ENCODE measurements at regions not wholly inside any gene's neighbourhood (a gene's known extent, or its start where the extent isn't known, plus 50 kb on each side); places are given as distances from the start of the nearest gene placed in this dataset.

DNA sequence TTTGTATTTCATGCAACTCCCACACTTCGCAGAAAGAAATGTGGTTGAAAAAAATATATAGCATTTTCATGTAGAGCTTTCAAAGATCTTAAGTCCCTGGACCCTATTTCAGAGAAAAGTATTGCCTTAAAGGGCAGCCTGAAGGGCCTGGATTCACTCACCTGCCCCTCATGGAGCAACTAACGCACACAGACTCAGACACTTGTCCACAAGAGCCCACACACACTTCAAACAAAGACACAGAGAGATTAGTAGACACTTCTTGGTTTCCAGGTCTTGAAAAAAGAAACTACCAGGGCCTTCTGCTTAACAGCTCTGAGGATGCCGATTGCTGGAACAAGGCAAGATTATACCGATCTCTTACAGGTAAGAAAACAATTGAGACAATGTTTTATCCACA is 122.2 kb downstream of the ZBTB18 start:
- H3K4me3 ChIP-seq (ENCODE audit: low read length) = no peak overlapping the region
- no peaks in the 10 kb centered on the region for H3K79me2 ChIP-seq (ENCODE audit: low read length)
- no peak overlapping the region for H2AFZ ChIP-seq (ENCODE audit: low read length)
- H3K9me2 ChIP-seq (replicated peaks; ENCODE audit: insufficient read depth, low read length) = no peaks in the 10 kb centered on the region
- no peaks in the 10 kb centered on the region for H3K4me1 ChIP-seq (ENCODE audit: low read length)
- H3K36me3 ChIP-seq (ENCODE audit: insufficient read depth, low read length) = no peaks in the 10 kb centered on the region
- no peak for DNase-seq
- no peaks in the 10 kb centered on the region for H4K20me1 ChIP-seq (ENCODE audit: insufficient read depth, low read depth, low read length)
- H3K9me3 ChIP-seq (ENCODE audit: low read length) = no peaks in the 10 kb centered on the region
- H3K4me2 ChIP-seq (ENCODE audit: low read depth, low read length, poor library complexity, severe bottlenecking) = no peak overlapping the region
- no peak overlapping the region for H3K27ac ChIP-seq (ENCODE audit: low read length)
- H3K9ac ChIP-seq (ENCODE audit: low read length) = no peak overlapping the region
- H3K27me3 ChIP-seq (ENCODE audit: low read length) = no peaks in the 10 kb centered on the region

DNA sequence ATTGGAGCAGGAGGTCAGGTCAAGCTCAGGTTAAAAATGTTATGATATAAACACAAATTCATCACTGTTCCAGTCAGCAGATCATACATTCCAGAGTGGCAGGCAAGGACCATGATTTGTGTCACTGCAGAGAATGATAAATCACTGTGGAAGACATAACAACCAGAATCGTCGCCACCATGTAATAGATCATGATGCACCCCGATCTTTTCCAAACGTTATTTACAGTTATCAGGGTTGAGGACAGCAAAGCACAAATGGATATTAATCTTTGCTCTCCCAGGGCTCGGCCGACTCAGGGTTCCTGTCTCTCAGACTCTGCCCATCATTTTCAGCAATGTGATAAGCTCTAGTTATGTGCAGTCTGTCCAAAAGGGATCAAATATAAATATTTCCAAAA is 122.7 kb downstream of the ZBTB18 start:
- DNase-seq = no peak
- no peak overlapping the region for H3K4me2 ChIP-seq (ENCODE audit: low read depth, low read length, poor library complexity, severe bottlenecking)
- H3K9me2 ChIP-seq (replicated peaks; ENCODE audit: insufficient read depth, low read length) = no peaks in the 10 kb centered on the region
- H3K79me2 ChIP-seq (ENCODE audit: low read length) = no peaks in the 10 kb centered on the region
- H3K4me1 ChIP-seq (ENCODE audit: low read length) = no peaks in the 10 kb centered on the region
- no peaks in the 10 kb centered on the region for H4K20me1 ChIP-seq (ENCODE audit: insufficient read depth, low read depth, low read length)
- no peaks in the 10 kb centered on the region for H3K9me3 ChIP-seq (ENCODE audit: low read length)
- H3K27ac ChIP-seq (ENCODE audit: low read length) = no peak overlapping the region
- no peaks in the 10 kb centered on the region for H3K36me3 ChIP-seq (ENCODE audit: insufficient read depth, low read length)
- no peaks in the 10 kb centered on the region for H3K27me3 ChIP-seq (ENCODE audit: low read length)
- H2AFZ ChIP-seq (ENCODE audit: low read length) = no peak overlapping the region
- H3K4me3 ChIP-seq (ENCODE audit: low read length) = no peak overlapping the region
- no peak overlapping the region for H3K9ac ChIP-seq (ENCODE audit: low read length)

DNA sequence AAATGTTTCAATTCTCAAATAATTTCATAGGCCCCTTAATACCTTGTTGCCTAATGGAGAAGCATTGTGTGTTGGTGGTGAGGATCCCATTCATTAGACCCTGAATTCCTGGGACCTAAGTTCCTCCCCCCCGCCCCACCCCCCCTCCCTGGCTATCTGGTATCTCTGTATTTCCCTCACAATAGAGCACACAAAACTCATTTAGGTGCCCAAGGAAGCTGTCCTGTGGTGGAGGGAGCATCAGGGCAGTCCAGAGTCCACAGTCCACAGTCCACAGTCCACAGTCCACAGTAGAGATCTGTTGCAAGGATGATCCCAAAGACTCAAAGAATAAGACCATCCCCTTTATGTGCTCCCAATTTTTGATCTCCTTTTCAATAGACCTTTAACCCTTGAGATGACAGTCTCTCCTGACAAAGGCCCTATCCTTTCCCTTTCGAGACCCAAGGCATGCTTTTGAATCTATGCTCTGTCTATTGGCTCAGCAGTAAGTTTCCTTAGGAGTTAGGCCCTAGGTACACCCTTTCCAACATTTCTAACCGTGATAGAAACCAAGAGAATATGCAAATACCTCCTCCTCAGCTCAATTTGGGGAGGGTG is 123.9 kb downstream of the ZBTB18 start:
- no peak overlapping the region for H3K4me2 ChIP-seq (ENCODE audit: low read depth, low read length, poor library complexity, severe bottlenecking)
- no peak for DNase-seq
- no peaks in the 10 kb centered on the region for H3K36me3 ChIP-seq (ENCODE audit: insufficient read depth, low read length)
- no peaks in the 10 kb centered on the region for H3K9me2 ChIP-seq (replicated peaks; ENCODE audit: insufficient read depth, low read length)
- H3K79me2 ChIP-seq (ENCODE audit: low read length) = no peaks in the 10 kb centered on the region
- H2AFZ ChIP-seq (ENCODE audit: low read length) = no peak overlapping the region
- no peaks in the 10 kb centered on the region for H3K4me1 ChIP-seq (ENCODE audit: low read length)
- H3K27me3 ChIP-seq (ENCODE audit: low read length) = no peaks in the 10 kb centered on the region
- no peaks in the 10 kb centered on the region for H3K9me3 ChIP-seq (ENCODE audit: low read length)
- H4K20me1 ChIP-seq (ENCODE audit: insufficient read depth, low read depth, low read length) = no peaks in the 10 kb centered on the region
- H3K27ac ChIP-seq (ENCODE audit: low read length) = no peak overlapping the region
- no peak overlapping the region for H3K4me3 ChIP-seq (ENCODE audit: low read length)
- H3K9ac ChIP-seq (ENCODE audit: low read length) = no peak overlapping the region

DNA sequence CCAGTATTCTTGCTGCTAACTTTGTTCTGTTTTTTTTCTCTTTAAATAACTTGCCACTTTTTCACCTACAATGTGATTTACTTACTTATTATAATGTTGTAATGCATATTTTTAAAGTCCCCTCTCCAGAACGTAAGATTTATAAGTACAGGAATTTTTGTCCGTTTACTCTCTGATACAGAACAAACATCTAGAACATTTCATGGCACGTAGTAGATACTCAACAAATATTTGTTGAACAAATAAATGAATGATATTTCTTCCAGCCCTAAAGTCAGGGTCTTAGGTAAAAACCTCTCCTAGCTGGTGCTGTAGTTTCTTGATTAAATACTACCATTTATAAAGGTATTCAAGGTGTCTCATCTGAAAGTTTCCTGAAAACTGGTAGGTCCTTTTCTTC is 125.1 kb downstream of the ZBTB18 start:
- no peaks in the 10 kb centered on the region for H3K9me3 ChIP-seq (ENCODE audit: low read length)
- no peaks in the 10 kb centered on the region for H4K20me1 ChIP-seq (ENCODE audit: insufficient read depth, low read depth, low read length)
- H3K4me2 ChIP-seq (ENCODE audit: low read depth, low read length, poor library complexity, severe bottlenecking) = no peak overlapping the region
- no peak overlapping the region for H2AFZ ChIP-seq (ENCODE audit: low read length)
- no peaks in the 10 kb centered on the region for H3K4me1 ChIP-seq (ENCODE audit: low read length)
- H3K36me3 ChIP-seq (ENCODE audit: insufficient read depth, low read length) = no peaks in the 10 kb centered on the region
- no peak overlapping the region for H3K27ac ChIP-seq (ENCODE audit: low read length)
- no peaks in the 10 kb centered on the region for H3K9me2 ChIP-seq (replicated peaks; ENCODE audit: insufficient read depth, low read length)
- DNase-seq = no peak
- no peak overlapping the region for H3K4me3 ChIP-seq (ENCODE audit: low read length)
- no peaks in the 10 kb centered on the region for H3K27me3 ChIP-seq (ENCODE audit: low read length)
- H3K9ac ChIP-seq (ENCODE audit: low read length) = no peak overlapping the region
- H3K79me2 ChIP-seq (ENCODE audit: low read length) = no peaks in the 10 kb centered on the region

DNA sequence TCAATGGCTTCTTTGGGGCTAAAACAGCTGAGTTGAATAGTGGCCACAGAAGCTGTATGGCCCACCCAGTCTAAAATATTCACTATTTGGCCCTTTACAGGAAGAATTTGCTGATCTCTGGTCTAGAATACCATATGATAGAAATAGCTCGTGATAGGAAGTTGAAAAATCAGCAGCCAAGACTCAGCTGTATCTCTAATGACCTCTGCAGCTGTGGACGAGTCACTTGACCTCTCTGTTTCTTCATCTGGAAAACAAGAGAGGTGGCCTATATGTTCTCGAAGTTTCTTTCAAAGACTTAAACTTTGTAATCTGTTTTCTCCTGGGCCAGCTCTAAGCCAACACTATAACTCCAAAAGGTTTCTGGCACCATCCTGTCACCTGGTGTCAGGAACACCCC is 129.2 kb downstream of the ZBTB18 start:
- H3K36me3 ChIP-seq (ENCODE audit: insufficient read depth, low read length) = no peaks in the 10 kb centered on the region
- H3K4me2 ChIP-seq (ENCODE audit: low read depth, low read length, poor library complexity, severe bottlenecking) = no peak overlapping the region
- no peaks in the 10 kb centered on the region for H3K4me1 ChIP-seq (ENCODE audit: low read length)
- H3K9ac ChIP-seq (ENCODE audit: low read length) = no peak overlapping the region
- H3K79me2 ChIP-seq (ENCODE audit: low read length) = no peaks in the 10 kb centered on the region
- no peak for DNase-seq
- H3K9me3 ChIP-seq (ENCODE audit: low read length) = no peaks in the 10 kb centered on the region
- no peaks in the 10 kb centered on the region for H3K9me2 ChIP-seq (replicated peaks; ENCODE audit: insufficient read depth, low read length)
- no peak overlapping the region for H3K4me3 ChIP-seq (ENCODE audit: low read length)
- no peaks in the 10 kb centered on the region for H3K27me3 ChIP-seq (ENCODE audit: low read length)
- no peak overlapping the region for H2AFZ ChIP-seq (ENCODE audit: low read length)
- no peak overlapping the region for H3K27ac ChIP-seq (ENCODE audit: low read length)
- no peaks in the 10 kb centered on the region for H4K20me1 ChIP-seq (ENCODE audit: insufficient read depth, low read depth, low read length)

DNA sequence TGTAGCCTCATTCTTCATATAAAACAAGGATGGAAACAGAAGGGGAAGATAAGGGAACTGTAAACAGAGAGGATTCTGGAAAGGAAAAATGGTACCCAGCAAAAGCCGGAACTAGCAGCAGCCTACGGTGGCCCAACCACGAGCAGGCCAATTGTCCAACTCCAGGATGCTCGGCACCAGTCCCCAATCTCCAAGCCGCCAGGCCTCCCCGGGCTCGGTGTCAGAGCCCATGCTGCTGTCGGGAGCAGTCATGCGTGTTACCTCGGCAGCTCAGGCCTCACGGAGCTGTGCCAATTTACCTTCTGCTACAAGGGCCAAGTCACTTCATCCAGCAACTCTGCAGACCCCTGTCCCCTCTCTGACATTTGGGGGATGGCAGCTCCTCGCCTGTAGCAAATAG is 130.8 kb downstream of the ZBTB18 start:
- no peak for DNase-seq
- no peak overlapping the region for H3K9ac ChIP-seq (ENCODE audit: low read length)
- H3K79me2 ChIP-seq (ENCODE audit: low read length) = no peaks in the 10 kb centered on the region
- H3K4me2 ChIP-seq (ENCODE audit: low read depth, low read length, poor library complexity, severe bottlenecking) = no peak overlapping the region
- no peaks in the 10 kb centered on the region for H3K36me3 ChIP-seq (ENCODE audit: insufficient read depth, low read length)
- no peak overlapping the region for H3K27ac ChIP-seq (ENCODE audit: low read length)
- no peaks in the 10 kb centered on the region for H3K4me1 ChIP-seq (ENCODE audit: low read length)
- H4K20me1 ChIP-seq (ENCODE audit: insufficient read depth, low read depth, low read length) = no peaks in the 10 kb centered on the region
- no peak overlapping the region for H2AFZ ChIP-seq (ENCODE audit: low read length)
- H3K4me3 ChIP-seq (ENCODE audit: low read length) = no peak overlapping the region
- H3K9me3 ChIP-seq (ENCODE audit: low read length) = no peaks in the 10 kb centered on the region
- no peaks in the 10 kb centered on the region for H3K9me2 ChIP-seq (replicated peaks; ENCODE audit: insufficient read depth, low read length)
- H3K27me3 ChIP-seq (ENCODE audit: low read length) = no peaks in the 10 kb centered on the region

DNA sequence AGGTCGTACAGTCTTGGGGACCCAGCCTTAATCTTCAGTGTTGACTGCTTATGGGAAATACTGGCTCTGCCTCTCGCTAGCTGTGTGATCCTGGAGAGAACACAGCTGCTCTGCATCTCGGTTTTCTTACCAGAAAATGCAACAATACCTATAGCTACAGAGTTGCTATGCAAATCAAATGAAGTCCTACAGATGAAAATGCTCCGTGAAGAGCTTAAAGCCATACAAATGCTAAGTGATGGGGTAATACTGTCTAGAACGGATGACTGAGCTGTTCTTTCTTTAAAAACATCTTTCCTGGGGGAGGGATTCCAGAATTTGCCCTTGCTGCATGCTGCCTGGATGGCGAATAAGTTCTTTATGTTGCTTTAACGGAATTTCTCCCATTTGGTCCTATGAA is 132.0 kb downstream of the ZBTB18 start:
- no peak for DNase-seq
- Histone ChIP-seq H3K4me2 (ENCODE audit: low read depth, low read length, poor library complexity, severe bottlenecking) (no peak overlapping the region), H3K79me2 (ENCODE audit: low read length) (no peaks in the 10 kb centered on the region), H4K20me1 (ENCODE audit: insufficient read depth, low read depth, low read length) (no peaks in the 10 kb centered on the region), H2AFZ (ENCODE audit: low read length) (no peak overlapping the region), H3K9ac (ENCODE audit: low read length) (no peak overlapping the region), H3K36me3 (ENCODE audit: insufficient read depth, low read length) (no peaks in the 10 kb centered on the region), H3K9me2 (replicated peaks; ENCODE audit: insufficient read depth, low read length) (no peaks in the 10 kb centered on the region), H3K27ac (ENCODE audit: low read length) (no peak overlapping the region), H3K4me1 (ENCODE audit: low read length) (no peaks in the 10 kb centered on the region), H3K4me3 (ENCODE audit: low read length) (no peak overlapping the region), H3K27me3 (ENCODE audit: low read length) (no peaks in the 10 kb centered on the region), H3K9me3 (ENCODE audit: low read length) (no peaks in the 10 kb centered on the region)

DNA sequence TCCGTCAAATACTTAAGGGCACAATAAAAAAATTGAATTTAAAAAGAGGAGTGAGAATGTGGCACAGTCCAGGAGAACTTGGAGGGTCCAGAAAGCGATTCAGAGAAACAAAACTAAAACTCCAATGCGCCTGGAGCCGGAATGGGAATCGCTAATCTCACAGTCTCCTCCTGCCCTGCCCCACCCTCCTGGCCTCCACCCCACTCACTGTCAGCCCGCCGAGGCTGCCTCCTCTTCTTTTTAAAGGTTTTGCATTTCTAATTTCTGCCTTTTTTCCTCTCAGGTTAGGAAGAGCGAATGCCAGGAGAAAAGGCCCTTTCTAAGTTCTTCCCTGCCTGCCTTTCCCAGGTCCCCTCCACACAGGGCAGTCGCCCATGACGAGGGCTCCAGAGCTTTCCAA is 135.3 kb downstream of the ZBTB18 start:
- H2AFZ ChIP-seq (ENCODE audit: low read length) = no peak overlapping the region
- no peaks in the 10 kb centered on the region for H3K4me1 ChIP-seq (ENCODE audit: low read length)
- no peaks in the 10 kb centered on the region for H3K27me3 ChIP-seq (ENCODE audit: low read length)
- no peaks in the 10 kb centered on the region for H3K36me3 ChIP-seq (ENCODE audit: insufficient read depth, low read length)
- no peaks in the 10 kb centered on the region for H3K79me2 ChIP-seq (ENCODE audit: low read length)
- no peak overlapping the region for H3K4me3 ChIP-seq (ENCODE audit: low read length)
- no peak overlapping the region for H3K27ac ChIP-seq (ENCODE audit: low read length)
- H3K4me2 ChIP-seq (ENCODE audit: low read depth, low read length, poor library complexity, severe bottlenecking) = no peak overlapping the region
- no peak for DNase-seq
- H3K9me2 ChIP-seq (replicated peaks; ENCODE audit: insufficient read depth, low read length) = no peaks in the 10 kb centered on the region
- no peaks in the 10 kb centered on the region for H4K20me1 ChIP-seq (ENCODE audit: insufficient read depth, low read depth, low read length)
- H3K9me3 ChIP-seq (ENCODE audit: low read length) = no peaks in the 10 kb centered on the region
- H3K9ac ChIP-seq (ENCODE audit: low read length) = no peak overlapping the region

DNA sequence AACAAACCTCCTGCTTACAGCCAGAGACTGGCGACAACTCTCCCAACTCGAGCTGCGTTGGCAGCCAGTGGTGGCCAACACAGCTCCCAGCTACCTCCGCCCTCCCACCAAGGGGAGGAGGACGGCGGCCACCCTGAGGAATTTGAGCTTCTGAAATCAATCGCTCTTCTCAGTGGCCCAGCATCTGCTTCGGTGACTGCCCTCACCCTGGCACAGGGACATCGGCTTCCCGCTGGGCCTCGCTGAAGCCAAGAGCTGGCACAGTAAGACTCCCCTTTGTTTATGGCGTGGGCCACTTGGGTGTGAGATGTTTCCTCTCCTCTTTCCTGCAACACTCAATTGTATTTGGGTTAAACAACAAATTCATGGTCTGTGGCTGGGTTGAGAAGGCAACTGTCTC is 136.2 kb downstream of the ZBTB18 start:
- no peaks in the 10 kb centered on the region for H3K27me3 ChIP-seq (ENCODE audit: low read length)
- no peaks in the 10 kb centered on the region for H4K20me1 ChIP-seq (ENCODE audit: insufficient read depth, low read depth, low read length)
- H2AFZ ChIP-seq (ENCODE audit: low read length) = no peak overlapping the region
- no peak overlapping the region for H3K4me2 ChIP-seq (ENCODE audit: low read depth, low read length, poor library complexity, severe bottlenecking)
- no peak overlapping the region for H3K4me3 ChIP-seq (ENCODE audit: low read length)
- H3K4me1 ChIP-seq (ENCODE audit: low read length) = no peaks in the 10 kb centered on the region
- no peaks in the 10 kb centered on the region for H3K9me3 ChIP-seq (ENCODE audit: low read length)
- no peak for DNase-seq
- H3K27ac ChIP-seq (ENCODE audit: low read length) = no peak overlapping the region
- no peak overlapping the region for H3K9ac ChIP-seq (ENCODE audit: low read length)
- H3K9me2 ChIP-seq (replicated peaks; ENCODE audit: insufficient read depth, low read length) = no peaks in the 10 kb centered on the region
- no peaks in the 10 kb centered on the region for H3K36me3 ChIP-seq (ENCODE audit: insufficient read depth, low read length)
- H3K79me2 ChIP-seq (ENCODE audit: low read length) = no peaks in the 10 kb centered on the region
